ENCODE measurements at regions not wholly inside any gene's neighbourhood (a gene's known extent, or its start where the extent isn't known, plus 50 kb on each side); places are given as distances from the start of the nearest gene placed in this dataset.
A peak's percentile ranks its signal among the peaks of the same experiment; 100 is the strongest.

DNA sequence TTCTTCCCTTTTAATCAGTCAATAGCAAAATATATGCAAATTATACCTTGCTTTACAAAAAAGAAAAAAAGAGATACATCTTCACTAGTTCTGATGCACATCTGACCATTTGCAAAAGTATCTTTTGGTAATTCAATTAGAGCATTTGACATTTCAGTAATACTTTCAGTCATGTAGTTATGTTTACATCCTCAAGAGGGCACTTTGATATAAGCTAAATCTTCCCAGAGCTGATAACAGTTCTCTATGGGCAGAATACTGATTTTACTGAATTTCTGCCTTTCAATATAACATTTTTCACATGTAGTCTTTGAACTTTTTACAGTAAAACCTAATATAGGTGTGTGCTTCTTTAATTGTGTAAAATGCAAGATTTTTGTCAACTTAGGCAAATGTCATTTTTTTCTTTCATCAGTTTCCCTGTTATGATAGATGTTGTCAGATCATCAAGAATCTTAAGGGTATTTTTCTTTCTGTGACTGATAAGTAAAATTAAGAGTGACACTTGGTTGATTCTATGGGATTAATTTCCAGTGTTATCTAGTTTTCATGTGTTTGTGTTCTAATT, 703.5 kb upstream of the SEMA3D start:
- no peak for TF ChIP-seq EZH2 (IDR thresholded peaks at IDR 0.05; ENCODE audit: low read length)
- TF ChIP-seq, protein P1, sequence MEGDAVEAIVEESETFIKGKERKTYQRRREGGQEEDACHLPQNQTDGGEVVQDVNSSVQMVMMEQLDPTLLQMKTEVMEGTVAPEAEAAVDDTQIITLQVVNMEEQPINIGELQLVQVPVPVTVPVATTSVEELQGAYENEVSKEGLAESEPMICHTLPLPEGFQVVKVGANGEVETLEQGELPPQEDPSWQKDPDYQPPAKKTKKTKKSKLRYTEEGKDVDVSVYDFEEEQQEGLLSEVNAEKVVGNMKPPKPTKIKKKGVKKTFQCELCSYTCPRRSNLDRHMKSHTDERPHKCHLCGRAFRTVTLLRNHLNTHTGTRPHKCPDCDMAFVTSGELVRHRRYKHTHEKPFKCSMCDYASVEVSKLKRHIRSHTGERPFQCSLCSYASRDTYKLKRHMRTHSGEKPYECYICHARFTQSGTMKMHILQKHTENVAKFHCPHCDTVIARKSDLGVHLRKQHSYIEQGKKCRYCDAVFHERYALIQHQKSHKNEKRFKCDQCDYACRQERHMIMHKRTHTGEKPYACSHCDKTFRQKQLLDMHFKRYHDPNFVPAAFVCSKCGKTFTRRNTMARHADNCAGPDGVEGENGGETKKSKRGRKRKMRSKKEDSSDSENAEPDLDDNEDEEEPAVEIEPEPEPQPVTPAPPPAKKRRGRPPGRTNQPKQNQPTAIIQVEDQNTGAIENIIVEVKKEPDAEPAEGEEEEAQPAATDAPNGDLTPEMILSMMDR (optimal IDR thresholded peaks at IDR 0.05 in 1 of 3, IDR thresholded peaks at IDR 0.05 in 1 of 3, conservative IDR thresholded peaks at IDR 0.05 in 1 of 3; ENCODE audit: extremely low read depth in 1 of 3, insufficient read depth in 2 of 3, low read length in 3 of 3): peak in 2 of 3 experiments; percentile 29 to 43

Data from keratinocyte (primary cell).